HepG2 (cell line): ENCODE measurements at regions not wholly inside any gene's neighbourhood (a gene's known extent, or its start where the extent isn't known, plus 50 kb on each side); places are given as distances from the start of the nearest gene placed in this dataset.

Experiments
- ATAC-seq: fragments of 200-7000 bp; cut with Tn5 transposase; 3 replicates; pipeline ENCODE4 v1.9.1; 2020; ENCODE audit warnings: mild to moderate bottlenecking, moderate library complexity
- BruUV-seq: library from RNA; stranded (reverse); fragments of 400-500 nt; replicated peaks from 2 replicates; lab custom pipeline; 2021; lab: Mats Ljungman, UMichigan
- CTCF ChIA-PET: fragments of 300-600 bp; formaldehyde crosslinking; extraction: SDS; loops from one replicate; lab custom pipeline; 2021; ENCODE audit warnings: low total read pairs, inconsistent platforms, low intra/inter-chr PET ratio; lab: Yijun Ruan, JAX
- POLR2A ChIA-PET: fragments of 350-600 bp; sonication (Branson Sonifier 250); formaldehyde crosslinking; loops from one replicate; lab custom pipeline; 2020; ENCODE audit warnings: antibody characterized with exemption, inconsistent platforms; lab: Yijun Ruan, JAX
- DNase-seq: peaks from one replicate; pipeline ENCODE4 v3.0.0-alpha.2; 2015; ENCODE audit warnings: low spot score
- FAIRE-seq: peaks from 3 replicates; lab custom pipeline; 2011; peaks lifted over from hg19 to GRCh38; lab: Jason Lieb, UNC
- H2AFZ ChIP-seq: one replicate; pipeline ENCODE4 v1.6.1; 2011; ENCODE audit warnings: low read length, inconsistent platforms
- H3K27ac ChIP-seq: fragments of 300-600 bp; 3 replicates; pipeline ENCODE4 v1.8.0; 2011; ENCODE audit warnings: mixed run types, mild to moderate bottlenecking, mixed read lengths, low read length, inconsistent platforms; ENCODE audit not compliant: insufficient read depth; ENCODE audit errors: extremely low read length
- H3K27me3 ChIP-seq, 2 experiments: fragments of 200-600 bp in 1 of 2; 2 replicates in 1 of 2; 3 replicates in 1 of 2; pipeline versions ENCODE4 v1.6.0 to v1.8.0; 2011; ENCODE audit warnings: low read length in 2 of 2, mild to moderate bottlenecking in 2 of 2, moderate library complexity in 2 of 2, inconsistent platforms in 1 of 2; ENCODE audit not compliant: insufficient read depth in 2 of 2, control insufficient read depth in 1 of 2
- H3K36me3 ChIP-seq, 2 experiments: fragments of 200-600 bp in 1 of 2; replicated peaks in 1 of 2; 2 replicates in 1 of 2; 3 replicates in 1 of 2; pipeline versions ENCODE4 v1.5.1 to v1.8.0; 2011; ENCODE audit warnings: low read length in 2 of 2, inconsistent platforms in 1 of 2; ENCODE audit not compliant: insufficient read depth in 2 of 2, control insufficient read depth in 1 of 2
- H3K4me1 ChIP-seq: 2 replicates; pipeline ENCODE4 v1.5.1; 2012; ENCODE audit warnings: low read length, inconsistent platforms; ENCODE audit not compliant: insufficient read depth
- H3K4me2 ChIP-seq: 2 replicates; pipeline ENCODE4 v1.6.0; 2011; ENCODE audit warnings: low read depth, low read length, inconsistent platforms
- H3K4me3 ChIP-seq, 3 experiments: fragments of 200-600 bp in 1 of 3; sonication (generic), shearing (Covaris generic) in 1 of 3; replicated peaks in 1 of 3; 2 replicates each; pipeline ENCODE4 v1.5.1; 2011 to 2016; ENCODE audit warnings: low read length in 3 of 3, inconsistent platforms in 2 of 3, low read depth in 2 of 3, mild to moderate bottlenecking in 2 of 3, control low read depth in 1 of 3, mixed read lengths in 1 of 3; ENCODE audit not compliant: insufficient read depth in 1 of 3
- H3K79me2 ChIP-seq: one replicate; pipeline ENCODE4 v1.6.1; 2011; ENCODE audit warnings: low read length, inconsistent platforms; ENCODE audit not compliant: insufficient read depth
- H3K9ac ChIP-seq: 2 replicates; pipeline ENCODE4 v1.6.0; 2011; ENCODE audit warnings: mild to moderate bottlenecking, low read depth, low read length, inconsistent platforms; ENCODE audit not compliant: insufficient read depth
- H3K9me3 ChIP-seq: 2 replicates; pipeline ENCODE4 v1.5.1; 2012; ENCODE audit warnings: mild to moderate bottlenecking, low read length
- H4K20me1 ChIP-seq: 2 replicates; pipeline ENCODE4 v1.6.0; 2011; ENCODE audit warnings: inconsistent platforms, mild to moderate bottlenecking, low read length, moderate library complexity; ENCODE audit not compliant: insufficient read depth
- AGO1 ChIP-seq: fragments of 200-400 bp; formaldehyde crosslinking; IDR thresholded peaks from 2 replicates; pipeline ENCODE4 v1.6.1; 2017; ENCODE audit warnings: mild to moderate bottlenecking, low read depth, low read length, moderate library complexity; ENCODE audit not compliant: poor library complexity, severe bottlenecking
- ARNT ChIP-seq: fragments of 450-650 bp; IDR thresholded peaks from 2 replicates; pipeline ENCODE4 v1.6.1; 2017
- CCAR2 ChIP-seq: fragments of 200-400 bp; formaldehyde crosslinking; optimal IDR thresholded peaks from 2 replicates; pipeline ENCODE3; 2018; ENCODE audit warnings: low read depth, mild to moderate bottlenecking, low read length, moderate library complexity
- ETV6 ChIP-seq: sonication (generic); formaldehyde crosslinking; conservative IDR thresholded peaks from 2 replicates; pipeline ENCODE4 v1.4.0; 2020; ENCODE audit warnings: missing genetic modification reagents
- HES4 ChIP-seq: sonication (generic); formaldehyde crosslinking; IDR thresholded peaks from 2 replicates; pipeline ENCODE4 v1.9.0; 2021; ENCODE audit warnings: mild to moderate bottlenecking, missing genetic modification reagents, borderline replicate concordance
- IKZF5 ChIP-seq: IDR thresholded peaks from 2 replicates; pipeline ENCODE4 v1.6.1; 2018; ENCODE audit warnings: missing genetic modification reagents, mild to moderate bottlenecking, missing compliant biosample characterization
- MAF1 ChIP-seq: sonication (generic); formaldehyde crosslinking; IDR thresholded peaks from 2 replicates; pipeline ENCODE4 v1.5.0; 2020; ENCODE audit warnings: missing genetic modification reagents, borderline replicate concordance
- NFE2L1 ChIP-seq: sonication (generic); formaldehyde crosslinking; IDR thresholded peaks from 2 replicates; pipeline ENCODE4 v1.4.0; 2020; ENCODE audit warnings: missing genetic modification reagents, mild to moderate bottlenecking, borderline replicate concordance
- NR2C2 ChIP-seq: sonication (generic); formaldehyde crosslinking; IDR thresholded peaks from 2 replicates; pipeline ENCODE4 v1.4.0; 2020; ENCODE audit warnings: missing genetic modification reagents, mild to moderate bottlenecking, moderate library complexity, borderline replicate concordance
- NRL ChIP-seq: sonication (generic); formaldehyde crosslinking; IDR thresholded peaks from 2 replicates; pipeline ENCODE4 v1.5.0; 2020; ENCODE audit warnings: missing genetic modification reagents, mild to moderate bottlenecking, moderate library complexity, borderline replicate concordance
- ONECUT2 ChIP-seq: sonication (generic); formaldehyde crosslinking; IDR thresholded peaks from 2 replicates; pipeline ENCODE4 v1.4.0; 2020; ENCODE audit warnings: missing genetic modification reagents
- TAF1 ChIP-seq: sonication (generic); formaldehyde crosslinking; IDR thresholded peaks from 2 replicates; pipeline ENCODE4 v1.4.0; 2020; ENCODE audit warnings: missing genetic modification reagents
- ZC3H4 ChIP-seq: sonication (generic); formaldehyde crosslinking; IDR thresholded peaks from 2 replicates; pipeline ENCODE4 v1.4.0; 2020; ENCODE audit warnings: missing genetic modification reagents, borderline replicate concordance
- ZFY ChIP-seq: sonication (generic); formaldehyde crosslinking; IDR thresholded peaks from 2 replicates; pipeline ENCODE4 v1.4.0; 2020; ENCODE audit warnings: missing genetic modification reagents
- ZGPAT ChIP-seq: IDR thresholded peaks from 2 replicates; pipeline ENCODE4 v1.6.1; 2016; ENCODE audit warnings: mild to moderate bottlenecking
- ZNF143 ChIP-seq: sonication (generic); formaldehyde crosslinking; IDR thresholded peaks from 2 replicates; pipeline ENCODE4 v1.4.0; 2020; ENCODE audit warnings: missing genetic modification reagents
- ZNF224 ChIP-seq: sonication (generic); formaldehyde crosslinking; IDR thresholded peaks from 2 replicates; pipeline ENCODE4 v1.5.0; 2020; ENCODE audit warnings: mild to moderate bottlenecking, missing genetic modification reagents
- ZNF350 ChIP-seq: sonication (generic); formaldehyde crosslinking; IDR thresholded peaks from 2 replicates; pipeline ENCODE4 v1.4.0; 2020; ENCODE audit warnings: mild to moderate bottlenecking, low read depth, missing genetic modification reagents, borderline replicate concordance
- ZNF766 ChIP-seq: sonication (generic); formaldehyde crosslinking; IDR thresholded peaks from 2 replicates; pipeline ENCODE4 v1.5.0; 2020; ENCODE audit warnings: missing genetic modification reagents, borderline replicate concordance
- ZNF83 ChIP-seq: sonication (generic); formaldehyde crosslinking; IDR thresholded peaks from 2 replicates; pipeline ENCODE4 v1.4.0; 2020; ENCODE audit warnings: missing genetic modification reagents, mild to moderate bottlenecking, borderline replicate concordance
- in situ Hi-C: cut with HindIII; loops from 2 replicates; pipeline ENCODE4 v1.10.0; 2017; ENCODE audit warnings: low pct_unique_long_range_greater_than_20kb; ENCODE audit not compliant: extremely low pct_ligation_motif_present
- intact Hi-C: fragments of 100-400 bp; cut with micrococcal nuclease; formaldehyde crosslinking; loops from one replicate; pipeline ENCODE4 v1.10.0; 2022; ENCODE audit not compliant: unreplicated experiment

DNA sequence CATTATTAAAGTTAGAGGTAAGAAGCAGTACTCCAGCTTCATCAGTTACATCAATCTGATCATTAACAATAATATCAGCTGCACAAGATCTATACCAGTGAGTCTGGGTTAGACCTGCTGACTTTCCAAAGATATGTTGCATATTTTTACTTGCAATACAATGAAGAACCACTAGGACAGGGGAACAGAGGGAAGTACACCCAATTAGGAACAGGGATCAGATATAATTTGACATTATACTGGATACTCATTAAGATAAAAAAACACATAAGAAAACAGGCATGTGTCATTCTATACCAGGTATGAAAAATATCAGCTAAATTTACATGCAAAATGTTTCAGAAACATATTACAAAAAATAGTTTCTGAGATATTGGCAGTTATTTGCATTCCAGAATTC is 995.1 kb upstream of the DDX18 start:
- Histone ChIP-seq H3K79me2 (no peaks in the 10 kb centered on the region), H4K20me1 (no peaks in the 10 kb centered on the region), H3K27me3 (no peaks in the 10 kb centered on the region), H2AFZ (no peak overlapping the region), H3K27ac (no peak overlapping the region), H3K9me3 (peaks cover 87% of the 10 kb centered on the region), H3K9ac (no peak overlapping the region), H3K4me3 (no peak overlapping the region), H3K36me3 (no peaks in the 10 kb centered on the region), H3K4me1 (no peaks in the 10 kb centered on the region), H3K4me2 (no peak overlapping the region)
- CTCF ChIA-PET, result no interaction called here
- no peak for TF ChIP-seq CCAR2
- TF ChIP-seq ZNF350, result no peak
- no peak for TF ChIP-seq ETV6 (CRISPR knock-in tag)
- TF ChIP-seq MAF1 (CRISPR knock-in tag), result no peak
- TF ChIP-seq IKZF5 (CRISPR knock-in tag), result no peak
- TF ChIP-seq NRL, result no peak
- no peak for TF ChIP-seq ZNF766 (CRISPR knock-in tag)
- TF ChIP-seq NFE2L1 (CRISPR knock-in tag), result no peak
- TF ChIP-seq AGO1, result no peak
- TF ChIP-seq ZGPAT (CRISPR knock-in tag), result no peak
- TF ChIP-seq ZNF143, result no peak
- TF ChIP-seq ZNF83 (CRISPR knock-in tag), result no peak
- TF ChIP-seq ZFY (CRISPR knock-in tag), result no peak
- TF ChIP-seq ONECUT2 (CRISPR knock-in tag), result no peak
- no peak for TF ChIP-seq NR2C2 (CRISPR knock-in tag)
- TF ChIP-seq HES4, result no peak
- TF ChIP-seq ZNF224 (CRISPR knock-in tag), result no peak
- no peak for TF ChIP-seq ZC3H4 (CRISPR knock-in tag)
- TF ChIP-seq ARNT, result no peak
- no peak for TF ChIP-seq TAF1 (CRISPR knock-in tag)
- DNase-seq (no peak), ATAC-seq (no peak), FAIRE-seq (no peak)
- intact Hi-C loops, result no loop called here
- POLR2A ChIA-PET, result no interaction called here
- no TSS peak for BruUV-seq
- in situ Hi-C loops, result no loop called here
